T-helper 9 cell (primary cell): ENCODE measurements at regions not wholly inside any gene's neighbourhood (a gene's known extent, or its start where the extent isn't known, plus 50 kb on each side); places are given as distances from the start of the nearest gene placed in this dataset.

Source experiments
- DNase-seq: peaks from one replicate; pipeline ENCODE4 v3.0.0-alpha.2; 2020

DNA sequence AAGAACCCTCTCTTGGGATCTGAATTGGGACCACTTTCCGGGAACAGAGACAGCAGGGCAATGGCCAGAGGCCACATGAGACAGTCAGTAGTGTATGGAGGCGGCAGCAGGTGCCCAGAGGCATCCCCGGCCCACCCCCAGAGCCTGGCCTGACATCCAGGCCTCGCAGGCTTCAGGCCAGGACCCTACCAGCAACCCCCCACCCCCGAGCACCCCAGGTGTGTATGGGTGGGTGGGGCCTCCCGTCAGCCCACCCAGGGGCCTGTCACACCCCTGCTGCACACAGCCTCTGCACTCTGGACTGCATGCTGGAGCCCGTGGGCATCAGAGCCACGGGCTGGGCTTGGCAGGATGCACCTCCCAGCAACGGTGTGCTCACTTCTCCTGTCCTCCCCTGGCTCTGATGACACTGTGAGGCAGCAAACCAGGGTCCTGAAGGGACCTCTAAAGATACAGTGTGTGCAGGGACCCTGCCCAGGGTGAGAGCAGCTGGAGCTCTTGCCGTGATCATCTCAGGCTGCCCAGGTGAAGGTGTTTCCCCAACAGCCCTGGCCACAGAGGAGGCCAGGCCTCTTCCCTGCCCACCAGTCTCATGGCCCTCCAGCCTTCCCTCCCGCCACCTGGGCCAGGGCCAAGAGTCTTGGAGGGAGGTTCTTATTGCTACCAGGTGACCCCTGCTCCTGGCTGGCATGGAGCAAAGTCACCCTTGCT is 88.8 kb upstream of the SEPTIN5 start:
- no peak for DNase-seq

DNA sequence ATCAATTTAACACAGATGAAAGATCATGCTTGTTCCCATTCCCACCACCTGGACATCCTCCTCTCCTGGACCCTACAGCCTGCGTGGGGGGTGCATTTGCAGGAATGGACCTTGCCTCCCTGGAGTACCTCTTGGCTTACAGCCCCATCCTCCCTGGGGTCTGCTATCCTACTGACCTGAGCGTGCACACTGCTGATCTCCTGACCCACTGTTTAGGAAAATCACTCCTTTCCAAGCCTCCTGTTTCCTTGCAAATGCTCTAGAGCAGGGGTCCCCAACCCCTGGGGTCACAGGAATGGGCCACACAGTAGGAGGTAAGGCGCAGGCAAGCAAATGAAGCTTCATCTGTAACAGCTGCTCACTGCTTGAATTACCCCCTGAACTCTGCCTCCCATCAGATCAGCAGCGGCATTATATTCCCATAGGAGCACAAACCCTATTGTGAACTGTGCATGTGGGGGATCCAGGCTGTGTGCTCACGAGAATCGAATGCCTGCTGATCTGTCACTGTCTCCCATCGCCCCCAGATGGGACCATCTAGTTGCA is 88.2 kb upstream of the SEPTIN5 start:
- no peak for DNase-seq

DNA sequence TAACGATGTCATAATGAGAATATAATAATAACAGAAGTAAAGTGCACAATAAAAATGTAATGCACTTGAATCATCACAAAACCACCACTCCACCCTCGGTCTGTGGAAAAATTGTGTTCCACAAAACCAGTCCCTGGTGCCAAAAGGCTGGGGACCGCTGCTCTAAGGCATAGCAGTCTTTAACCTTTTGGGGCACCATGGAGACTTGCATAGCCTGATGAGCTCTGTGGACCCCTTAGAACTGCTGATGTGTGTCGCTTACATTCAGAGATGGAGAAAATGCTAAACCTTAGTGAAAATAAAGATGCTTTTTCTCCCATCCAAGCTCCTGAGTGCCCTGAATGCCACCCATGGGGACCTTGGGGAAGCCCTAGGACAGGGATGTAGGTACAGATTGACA is 87.6 kb upstream of the SEPTIN5 start:
- DNase-seq: no peak

DNA sequence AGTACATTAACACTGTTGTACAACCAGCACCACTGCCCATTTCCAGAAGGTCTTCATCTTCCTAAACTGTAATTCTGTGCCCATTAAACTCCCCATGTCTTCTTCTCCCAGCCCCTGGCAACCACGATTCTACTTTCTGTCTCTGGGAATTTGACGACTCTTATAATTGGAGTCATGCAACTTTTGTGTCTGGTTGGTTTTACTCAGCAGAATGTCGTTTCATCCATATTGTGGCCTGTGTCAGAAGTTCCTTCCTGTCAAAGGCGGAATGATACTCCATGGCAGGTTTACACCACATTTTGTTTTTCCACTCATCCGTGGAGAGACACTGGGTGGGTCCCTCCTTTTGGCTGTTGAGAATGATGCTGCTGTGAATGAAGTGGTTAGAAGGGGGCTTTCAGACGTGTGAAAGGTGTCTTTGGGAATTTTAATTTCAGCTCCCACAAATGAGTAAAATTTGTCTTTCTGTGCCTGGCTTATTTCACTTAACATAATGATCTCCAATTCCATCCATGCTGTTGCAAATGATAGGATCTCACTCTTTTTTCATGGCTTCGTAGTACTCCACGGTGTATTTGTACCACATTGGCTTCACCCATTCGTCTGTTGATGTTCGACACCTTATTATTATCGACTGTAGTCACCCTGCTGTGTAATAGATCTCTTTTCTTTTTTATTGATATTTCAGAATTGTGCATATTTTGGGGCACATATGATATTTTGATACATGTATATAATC is 86.1 kb upstream of the SEPTIN5 start:
- DNase-seq: no peak

DNA sequence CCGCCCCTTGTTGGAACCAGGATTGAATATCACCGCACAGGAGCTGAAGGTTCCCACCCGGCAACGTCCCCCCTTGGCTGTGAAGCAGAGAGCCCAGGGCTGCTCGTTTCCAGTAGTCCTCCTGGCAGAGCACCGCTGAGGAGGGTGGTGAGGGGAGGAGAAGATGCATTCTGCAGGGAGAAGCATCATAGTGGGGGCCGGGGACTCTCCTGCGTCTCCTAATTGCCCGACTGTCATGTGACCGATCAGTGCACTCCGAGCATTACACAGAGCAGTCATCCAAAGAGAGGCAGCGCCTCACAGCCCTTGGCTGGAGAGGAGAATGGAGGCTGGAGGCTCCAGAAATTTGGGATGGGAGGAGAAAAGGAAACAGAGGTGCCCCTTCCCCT is 85.0 kb upstream of the SEPTIN5 start:
- DNase-seq: no peak

DNA sequence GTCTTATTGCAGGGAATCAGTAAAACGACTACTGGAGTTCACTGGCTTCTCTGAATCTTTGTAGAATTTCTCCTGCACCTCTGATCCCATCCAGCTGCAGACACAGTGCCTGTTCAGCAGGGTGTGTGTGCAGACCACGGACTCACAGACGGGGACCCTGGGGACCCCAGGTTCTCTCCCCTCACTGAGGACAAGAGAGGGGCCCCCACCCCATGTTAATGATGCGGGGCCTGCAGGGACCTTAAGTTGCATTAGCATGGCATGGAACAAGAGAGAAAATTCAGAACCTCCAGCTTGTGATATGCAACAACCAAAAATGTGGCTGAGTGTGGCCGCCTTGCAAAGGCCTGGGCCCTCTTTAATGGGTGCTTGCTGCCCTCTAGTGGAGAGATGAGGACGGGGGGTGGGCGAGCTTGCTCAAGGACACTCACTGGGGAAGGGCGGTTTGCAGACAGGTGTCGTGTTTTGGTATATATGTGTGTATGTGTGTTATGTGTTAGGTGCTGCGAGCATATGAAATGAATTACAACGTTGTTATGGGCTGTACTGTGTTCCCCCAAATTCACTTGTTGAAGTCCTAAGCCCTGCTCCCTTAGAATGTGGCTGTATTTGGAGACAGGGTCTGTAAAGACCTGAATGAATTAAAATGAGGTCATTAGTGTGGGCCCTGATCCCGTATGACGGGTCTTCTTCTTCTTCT is 84.4 kb upstream of the SEPTIN5 start:
- peak; percentile 80 for DNase-seq

DNA sequence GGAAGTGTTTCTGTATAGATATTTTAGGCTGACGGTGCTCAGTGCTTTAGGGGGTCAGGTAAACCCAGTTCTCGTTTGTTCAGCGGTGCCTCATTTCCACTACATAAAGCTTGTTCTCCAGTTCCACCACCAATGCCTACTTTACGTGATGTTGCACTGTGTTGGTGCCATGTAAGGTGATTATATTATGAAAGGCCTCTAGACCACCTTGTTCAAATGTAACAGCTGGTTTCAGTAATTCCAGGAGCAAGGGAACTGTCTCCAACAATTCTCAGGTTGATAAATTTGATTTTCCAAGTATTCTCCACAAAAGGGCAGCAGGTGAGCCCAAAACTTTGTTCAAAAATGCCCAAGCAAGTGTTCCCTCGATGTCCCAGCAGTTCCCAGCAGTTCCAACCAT is 83.7 kb upstream of the SEPTIN5 start:
- DNase-seq: no peak

DNA sequence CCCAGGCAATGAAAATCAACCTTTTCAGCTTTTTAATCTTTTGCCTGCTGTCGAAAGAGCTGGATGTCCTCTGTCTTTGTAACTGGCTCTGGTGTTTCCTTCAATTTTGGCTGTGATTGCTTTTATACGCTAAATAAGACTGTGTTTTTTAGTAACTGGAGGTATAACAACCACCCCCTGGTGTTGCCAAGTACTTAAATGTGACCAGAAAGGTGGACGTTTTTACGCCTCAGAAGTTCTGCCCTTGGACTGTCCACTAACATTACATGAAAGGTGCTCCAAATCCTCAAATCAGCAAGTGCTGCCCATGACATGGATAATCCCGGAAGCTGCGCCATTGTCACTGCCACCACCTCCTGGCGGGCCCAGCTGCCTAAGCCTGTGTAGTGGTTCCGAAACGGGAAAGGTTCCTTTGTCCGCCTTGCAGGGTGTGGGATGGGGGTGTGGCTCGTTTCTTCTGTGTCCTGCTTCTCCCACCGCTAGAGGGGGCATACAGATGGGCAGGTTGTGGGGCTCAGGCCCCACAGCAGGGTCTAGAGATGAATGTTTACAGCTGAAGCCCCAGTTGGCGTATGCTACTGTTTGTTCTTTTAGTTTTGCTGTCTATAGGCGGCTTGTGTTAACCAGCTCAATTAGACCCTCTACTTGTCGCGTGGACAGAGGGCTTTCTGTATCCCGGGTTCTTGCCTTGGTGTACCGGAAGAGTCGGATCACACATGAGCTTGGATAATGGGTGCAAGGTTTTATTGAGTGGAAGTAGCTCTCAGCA is 82.2 kb upstream of the SEPTIN5 start:
- no peak for DNase-seq

DNA sequence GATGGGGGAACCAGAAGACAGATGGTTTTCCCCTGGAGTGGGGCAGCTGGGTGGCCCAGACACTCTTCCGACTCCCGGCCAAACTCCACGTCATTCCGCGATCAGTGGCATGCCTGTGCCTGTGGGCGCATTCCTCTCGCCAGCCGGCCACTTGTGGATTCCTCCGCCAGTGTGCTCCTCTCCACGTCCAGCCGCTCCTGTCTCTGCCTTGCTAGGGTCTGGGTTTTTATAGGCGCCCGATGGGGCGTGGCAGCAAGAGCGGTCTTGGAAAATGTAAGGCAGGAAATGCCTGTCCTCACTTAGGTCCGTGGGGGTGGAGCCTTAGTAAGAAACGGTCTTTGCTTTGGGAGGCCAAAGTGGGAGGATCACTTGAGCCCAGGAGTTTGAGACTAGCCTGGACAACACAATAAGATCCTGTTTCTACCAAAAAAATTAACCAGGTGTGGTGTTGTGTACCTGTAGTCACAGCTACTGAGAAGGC is 81.6 kb upstream of the SEPTIN5 start:
- no peak for DNase-seq

DNA sequence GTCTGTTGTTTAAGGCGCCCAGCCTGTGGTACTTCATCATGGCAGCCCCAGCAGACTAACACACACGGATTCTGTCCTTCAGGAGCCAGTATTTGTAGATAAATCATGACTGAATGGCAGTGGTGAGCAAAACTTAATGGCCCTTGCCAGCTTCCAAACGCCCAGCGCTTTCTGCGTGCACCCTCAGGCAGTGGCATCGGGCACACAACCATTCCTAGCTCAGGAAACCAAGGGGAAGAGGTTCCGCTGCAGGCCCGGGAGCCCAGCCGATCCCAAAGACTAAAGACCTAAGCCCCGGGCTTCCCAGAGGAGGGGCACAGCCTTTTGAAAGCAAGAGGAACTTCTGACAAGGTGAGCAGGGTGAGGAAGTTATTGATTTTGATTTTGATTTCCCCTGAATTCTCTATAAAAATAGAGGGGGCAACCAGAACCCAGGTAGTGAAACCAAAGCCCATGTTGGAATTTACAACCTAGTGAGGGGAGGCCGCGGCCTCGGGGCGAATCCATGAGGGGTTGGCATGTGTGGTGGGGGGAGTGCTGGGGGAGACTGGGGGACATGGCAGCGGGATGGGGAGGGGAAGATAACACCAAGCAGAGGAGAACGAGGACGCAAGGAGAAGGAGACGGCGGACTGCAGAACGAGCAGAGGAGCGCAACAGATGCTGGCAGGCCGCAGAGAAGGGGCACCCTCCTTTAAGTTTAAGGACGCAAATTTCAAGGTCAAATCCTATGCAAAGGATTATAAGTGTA is 79.9 kb upstream of the SEPTIN5 start:
- no peak for DNase-seq

DNA sequence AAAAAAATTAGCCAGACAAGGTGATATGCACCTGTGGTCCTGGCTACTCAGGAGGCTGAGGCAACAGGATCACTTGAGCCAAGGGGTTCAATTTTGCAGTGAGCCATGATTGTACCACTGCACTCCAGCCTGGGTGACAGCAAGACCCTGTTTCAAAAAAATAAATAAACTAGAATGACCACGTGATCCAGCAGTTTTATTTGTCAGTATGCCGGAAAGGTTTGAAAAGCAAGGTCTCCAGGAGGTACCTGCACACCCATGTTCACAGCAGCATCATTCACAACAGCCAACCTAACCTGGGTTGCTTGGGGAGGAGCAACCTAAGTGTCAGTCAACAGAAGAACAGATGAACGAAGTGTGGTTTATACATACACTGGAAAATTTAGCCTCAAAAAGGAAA is 78.7 kb upstream of the SEPTIN5 start:
- no peak for DNase-seq

DNA sequence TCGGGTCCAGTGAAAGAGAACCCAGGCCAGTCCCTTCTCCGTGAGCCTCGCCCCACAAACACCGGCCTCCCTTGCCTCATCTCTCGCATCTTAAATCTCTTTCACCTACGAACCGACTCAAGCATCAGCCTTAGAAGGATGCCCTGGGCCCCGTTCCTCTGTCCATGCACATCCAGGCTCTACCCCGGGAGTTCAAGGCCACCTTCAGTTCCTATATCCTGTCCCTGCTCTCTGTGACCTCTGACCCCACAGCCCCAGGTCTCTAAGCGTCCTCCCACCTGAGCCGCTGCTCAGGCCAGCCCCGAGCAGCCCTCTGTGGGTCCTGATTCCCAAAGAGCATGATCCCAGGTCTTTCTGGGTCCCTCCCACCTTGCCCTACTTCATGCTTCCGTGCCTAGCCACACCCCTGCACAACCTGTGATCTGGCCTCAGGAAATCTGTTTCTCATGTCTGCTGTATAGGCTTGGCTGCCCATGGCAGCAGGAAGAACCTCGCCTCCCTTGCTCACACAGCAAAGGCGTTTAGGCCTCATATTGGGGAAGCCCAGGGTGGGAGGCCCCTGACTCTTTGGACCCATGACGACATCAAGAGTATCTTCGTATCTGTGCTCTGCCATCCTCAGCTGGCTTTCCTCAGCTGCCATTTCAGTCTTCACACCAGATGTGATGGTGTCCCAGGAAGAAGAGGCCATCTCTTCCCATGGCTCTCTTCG is 77.5 kb upstream of the SEPTIN5 start:
- no peak for DNase-seq

DNA sequence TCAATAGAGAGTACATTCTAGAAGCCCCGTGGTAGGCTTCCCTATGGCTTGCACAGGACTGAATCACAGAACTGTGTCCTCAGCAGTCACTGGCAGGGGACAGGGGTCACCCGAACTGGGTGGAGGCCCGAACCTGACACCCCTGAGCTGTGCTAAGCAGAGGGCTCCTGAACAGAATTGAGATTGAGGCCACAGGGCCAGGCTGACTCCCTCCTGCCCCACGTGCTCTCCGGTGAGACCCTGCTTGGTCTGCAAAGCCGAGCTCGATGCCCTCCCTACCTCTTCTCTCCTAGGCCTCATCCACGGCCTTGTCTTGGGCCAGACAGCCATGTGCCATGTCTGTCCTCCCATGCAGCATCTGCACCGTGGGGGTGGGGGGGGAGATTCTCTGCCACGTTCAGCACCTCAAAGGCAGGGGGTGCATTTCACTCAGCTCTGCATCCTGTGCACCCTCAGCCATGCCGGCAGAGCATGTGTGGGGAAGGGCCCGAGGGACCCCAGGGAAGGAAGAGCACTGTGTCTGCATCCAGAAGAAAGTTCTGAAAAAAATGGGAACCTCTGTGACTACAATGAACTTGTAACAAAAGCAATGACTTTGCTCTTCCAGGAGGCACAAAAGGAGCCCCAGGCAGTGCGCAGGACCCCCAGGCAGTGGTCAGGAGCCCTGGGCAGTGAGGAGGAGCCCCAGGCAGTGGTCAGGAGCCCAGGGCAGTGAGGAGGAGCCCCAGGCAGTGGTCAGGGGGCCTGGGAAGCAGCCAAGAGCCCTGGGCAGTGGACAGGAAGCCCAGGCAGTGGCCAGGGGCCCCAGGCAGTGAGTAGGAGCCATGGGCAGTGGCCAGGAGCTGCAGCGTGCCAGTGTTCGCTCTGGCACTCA is 76.7 kb upstream of the SEPTIN5 start:
- no peak for DNase-seq

DNA sequence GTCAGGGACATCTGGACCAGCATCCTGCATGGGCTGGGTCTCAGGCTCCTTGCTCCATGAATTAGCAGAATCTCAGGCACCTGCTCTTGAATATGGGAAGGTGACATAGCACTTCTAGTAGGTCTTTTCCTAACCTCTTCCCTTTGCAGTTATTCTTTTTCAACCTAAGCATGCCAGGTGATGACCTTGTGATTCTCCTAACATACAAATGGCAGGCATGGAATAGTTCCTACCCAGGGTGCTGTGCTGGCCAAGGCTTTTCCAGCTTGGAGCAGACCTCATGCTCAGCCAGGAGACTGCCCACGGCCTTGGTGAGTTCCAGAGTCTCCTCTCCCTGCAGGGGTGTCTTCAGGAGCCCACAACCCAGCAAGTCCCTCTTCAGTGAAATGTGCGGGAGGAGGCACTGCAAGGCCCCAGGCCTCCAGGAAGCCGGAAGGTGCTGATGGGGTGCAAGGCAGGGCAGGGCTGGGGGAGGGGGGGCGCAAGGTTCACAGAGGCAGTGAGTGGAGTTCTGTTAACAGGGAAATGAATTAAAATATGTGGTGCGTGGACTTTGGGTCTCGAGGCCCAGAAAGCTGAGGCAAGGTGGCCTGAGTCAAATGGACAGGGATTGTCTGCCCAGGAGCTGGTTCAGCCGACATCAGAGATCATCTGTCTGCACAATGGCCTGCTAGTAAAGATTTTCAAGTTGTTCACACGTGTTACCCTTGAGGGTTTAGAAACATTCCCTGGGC is 75.9 kb upstream of the SEPTIN5 start:
- DNase-seq: no peak

DNA sequence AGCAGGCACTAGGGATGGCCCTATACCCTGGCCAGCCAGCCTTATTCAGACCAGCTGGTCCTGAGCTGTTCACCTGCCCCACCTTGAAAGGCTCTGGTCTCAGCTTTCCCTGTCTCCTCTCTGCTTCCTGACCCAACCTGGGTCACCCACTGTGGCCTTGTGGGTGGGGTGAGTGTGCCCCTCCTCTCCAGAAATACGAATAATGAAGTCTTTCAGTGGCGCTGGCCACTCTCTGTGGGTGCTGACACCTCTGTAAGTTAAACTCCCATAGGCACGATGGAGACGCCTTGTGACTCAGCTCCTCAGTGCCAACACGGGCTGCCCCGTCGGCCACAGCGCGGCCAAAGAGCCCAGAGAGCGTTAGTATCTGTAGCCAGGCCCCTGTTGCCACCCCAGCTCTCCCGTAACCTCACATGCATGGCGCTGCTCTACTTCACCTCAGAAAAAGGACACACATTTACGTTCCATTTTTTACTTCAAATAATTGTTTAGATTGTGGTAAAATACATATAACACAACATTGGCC is 74.6 kb upstream of the SEPTIN5 start:
- no peak for DNase-seq

DNA sequence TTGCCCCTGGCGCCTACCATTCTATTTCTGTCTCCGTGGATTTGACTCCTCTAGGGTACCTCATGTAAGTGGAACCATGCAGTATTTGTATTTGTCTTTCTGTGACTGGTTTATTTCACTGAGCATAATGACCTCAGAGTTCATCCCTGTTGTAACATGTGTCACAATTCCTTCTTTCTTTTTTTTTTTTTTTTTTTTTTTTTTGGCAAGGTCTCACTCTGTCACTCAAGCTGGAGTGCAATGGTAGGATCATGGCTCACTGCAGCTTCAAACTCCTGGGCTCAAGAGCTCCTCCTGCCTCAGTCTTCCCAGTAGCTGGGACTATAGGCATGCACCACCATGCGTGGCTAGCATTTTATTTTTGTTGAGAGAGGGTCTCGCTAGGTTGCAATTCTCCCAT is 74.0 kb upstream of the SEPTIN5 start:
- DNase-seq: no peak

DNA sequence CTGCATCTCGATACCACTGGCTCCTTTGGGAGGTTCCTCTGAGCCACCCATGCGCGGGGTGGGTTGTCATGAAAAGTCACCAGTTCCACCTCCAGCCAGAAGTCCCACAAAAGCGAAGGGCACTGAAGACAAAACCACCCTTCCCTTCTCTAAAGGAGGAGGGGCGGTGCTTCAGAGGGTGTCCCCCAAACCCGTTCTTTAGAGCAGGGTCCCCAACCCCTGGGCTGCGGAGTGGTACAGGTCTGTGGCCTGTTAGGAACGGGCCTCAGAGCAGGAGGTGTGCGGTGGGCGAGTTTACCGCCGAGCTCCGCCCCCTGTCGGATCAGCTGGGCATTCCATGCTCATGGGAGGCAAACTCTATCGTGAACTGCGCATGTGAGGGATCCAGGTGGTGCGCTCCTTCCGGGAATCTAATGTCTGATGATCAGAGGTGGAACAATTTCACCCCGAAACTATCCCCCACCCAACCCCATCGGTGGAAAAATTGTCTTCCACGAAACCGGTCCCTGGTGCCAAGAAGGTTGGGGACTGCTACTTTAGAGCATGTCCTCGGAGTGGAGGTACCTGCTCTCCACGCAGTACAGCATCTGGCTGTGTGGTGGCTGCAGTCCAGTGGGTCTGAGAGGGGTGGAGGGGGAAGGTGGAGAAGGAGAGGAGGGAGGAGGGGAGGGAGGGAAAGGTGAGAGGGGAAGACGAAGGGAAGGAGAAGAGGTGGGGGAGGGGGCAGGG is 72.9 kb upstream of the SEPTIN5 start:
- DNase-seq: no peak

DNA sequence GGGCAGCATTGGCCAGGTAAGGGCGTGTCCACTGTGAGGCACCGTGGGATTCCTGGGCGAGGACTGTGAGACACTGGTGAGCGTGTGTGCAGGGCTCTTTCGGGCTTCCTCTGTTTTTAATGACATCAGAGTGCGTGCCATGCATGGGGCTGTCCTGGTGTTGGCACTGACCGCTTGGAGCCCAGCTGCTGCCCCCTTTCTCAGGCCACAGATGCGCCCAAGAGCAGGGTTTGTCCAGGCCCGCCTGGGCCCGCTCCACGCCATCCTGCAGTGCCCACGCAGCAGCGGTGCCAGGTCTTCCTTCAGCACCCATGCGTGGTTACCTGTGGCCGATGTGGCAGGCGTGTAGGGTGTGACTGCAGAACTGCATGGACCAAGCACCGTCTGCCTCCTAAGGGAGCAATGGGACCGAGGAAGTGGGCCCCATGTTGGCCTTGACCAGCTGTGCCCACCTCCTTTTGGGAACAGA is 72.3 kb upstream of the SEPTIN5 start:
- no peak for DNase-seq
